PC-3 (cell line): ENCODE measurements at regions not wholly inside any gene's neighbourhood (a gene's known extent, or its start where the extent isn't known, plus 50 kb on each side); places are given as distances from the start of the nearest gene placed in this dataset.

Experiments
- ATAC-seq: fragments of 200-7000 bp; cut with Tn5 transposase; 2 replicates; pipeline ENCODE4 v1.9.1; 2020; ENCODE audit warnings: mild to moderate bottlenecking, moderate library complexity
- BruUV-seq: library from RNA; stranded (reverse); fragments of 400-500 nt; replicated peaks from 2 replicates; lab custom pipeline; 2021; lab: Mats Ljungman, UMichigan
- CTCF ChIA-PET: fragments of 300-600 bp; sonication (Branson Sonifier 250); formaldehyde crosslinking; loops from one replicate; lab custom pipeline; 2022; ENCODE audit warnings: antibody characterized with exemption; lab: Charles Lee
- POLR2A ChIA-PET: fragments of 300-600 bp; sonication (Branson Sonifier 250); formaldehyde crosslinking; loops from one replicate; lab custom pipeline; 2022; ENCODE audit warnings: antibody characterized with exemption; ENCODE audit not compliant: unreplicated experiment; lab: Charles Lee
- DNase-seq: peaks from one replicate; pipeline ENCODE4 v3.0.0-alpha.2; 2015
- H2AFZ ChIP-seq: fragments of 300-600 bp; sonication (generic); 2 replicates; pipeline ENCODE4 v1.6.0; 2016; ENCODE audit warnings: antibody characterized with exemption, low read length
- H3F3A ChIP-seq: fragments of 300-600 bp; sonication (generic); one replicate; pipeline ENCODE4 v1.6.0; 2017; ENCODE audit warnings: antibody characterized with exemption, low read length, control low read depth, mild to moderate bottlenecking; ENCODE audit not compliant: unreplicated experiment
- H3K27ac ChIP-seq: fragments of 300-600 bp; sonication (generic); 2 replicates; pipeline ENCODE4 v1.5.1; 2016; ENCODE audit warnings: mild to moderate bottlenecking, low read length
- H3K27me3 ChIP-seq: fragments of 300-600 bp; sonication (generic); 2 replicates; pipeline ENCODE4 v1.6.1; 2016; ENCODE audit warnings: low read length, mixed read lengths
- H3K36me3 ChIP-seq: fragments of 300-600 bp; sonication (generic); 2 replicates; pipeline ENCODE4 v1.6.1; 2016; ENCODE audit warnings: low read depth, mixed run types, low read length, mixed read lengths
- H3K4me1 ChIP-seq: fragments of 300-600 bp; sonication (generic); 2 replicates; pipeline ENCODE4 v1.5.1; 2016; ENCODE audit warnings: low read length; ENCODE audit not compliant: insufficient read depth
- H3K4me2 ChIP-seq: fragments of 300-600 bp; sonication (generic); 2 replicates; pipeline ENCODE4 v1.6.0; 2016; ENCODE audit warnings: low read length
- H3K4me3 ChIP-seq: fragments of 300-600 bp; sonication (generic); 2 replicates; pipeline ENCODE4 v1.5.1; 2016; ENCODE audit warnings: mild to moderate bottlenecking, low read length, mixed read lengths
- H3K79me2 ChIP-seq: fragments of 300-600 bp; sonication (generic); 2 replicates; pipeline ENCODE4 v1.6.1; 2017; ENCODE audit warnings: low read length, mixed read lengths
- H3K9ac ChIP-seq: fragments of 300-600 bp; sonication (generic); 2 replicates; pipeline ENCODE4 v1.6.0; 2016; ENCODE audit warnings: mild to moderate bottlenecking, low read length
- H3K9me2 ChIP-seq: fragments of 300-600 bp; sonication (generic); replicated peaks from 2 replicates; pipeline ENCODE4 v1.6.1; 2016; ENCODE audit warnings: mixed run types, low read length, mixed read lengths
- H3K9me3 ChIP-seq: fragments of 300-600 bp; sonication (generic); 2 replicates; pipeline ENCODE4 v1.6.1; 2016; ENCODE audit warnings: low read length, mixed read lengths
- H4K20me1 ChIP-seq: fragments of 300-600 bp; sonication (generic); 2 replicates; pipeline ENCODE4 v1.6.1; 2016; ENCODE audit warnings: low read length, mixed read lengths
- EZH2 ChIP-seq: fragments of 300-600 bp; sonication (generic); IDR thresholded peaks from one replicate; pipeline ENCODE4 v1.6.1; 2017; ENCODE audit warnings: antibody characterized with exemption, mild to moderate bottlenecking, low read length; ENCODE audit not compliant: unreplicated experiment
- EZH2phosphoT487 ChIP-seq: fragments of 300-600 bp; sonication (generic); IDR thresholded peaks from 2 replicates; pipeline ENCODE4 v1.6.1; 2018; ENCODE audit warnings: mild to moderate bottlenecking, antibody characterized with exemption, low read length, borderline replicate concordance
- intact Hi-C: fragments of 100-400 bp; cut with micrococcal nuclease; formaldehyde crosslinking; loops from 2 replicates; pipeline ENCODE4 v1.9.0; 2023
- TF ChIP-seq, protein P1 (sequence below): fragments of 300-600 bp; sonication (generic); conservative IDR thresholded peaks from 2 replicates; pipeline ENCODE4 v1.5.1; 2017; ENCODE audit warnings: antibody characterized with exemption, low read depth, mild to moderate bottlenecking, low read length

DNA sequence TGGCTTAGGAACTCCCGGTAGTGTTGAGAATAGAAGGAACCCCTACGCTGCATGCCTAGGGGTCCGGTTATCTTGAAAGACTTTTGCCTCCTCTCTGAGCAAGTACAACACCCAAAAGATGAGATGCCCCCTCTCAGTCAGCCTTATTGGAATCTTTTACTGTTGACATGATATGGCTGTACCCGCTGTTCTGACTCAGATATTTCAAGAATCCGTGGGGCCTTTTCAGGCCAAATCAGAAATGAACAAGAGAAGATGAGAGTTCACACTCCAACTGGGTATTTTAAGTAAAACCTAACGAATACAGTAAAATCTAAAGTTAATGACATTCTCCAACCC, 164.2 kb downstream of the PPIAL4G start:
- intact Hi-C loops = no loop called here
- BruUV-seq = no TSS peak
- ChIA-PET CTCF (no interaction called here), POLR2A (no interaction called here)
- Histone ChIP-seq H2AFZ (no peak overlapping the region), H3F3A (no peaks in the 10 kb centered on the region), H3K79me2 (no peaks in the 10 kb centered on the region), H3K9me2 (no peaks in the 10 kb centered on the region), H3K4me3 (no peak overlapping the region), H3K4me2 (no peak overlapping the region), H3K9me3 (no peaks in the 10 kb centered on the region), H3K9ac (no peak overlapping the region), H4K20me1 (no peaks in the 10 kb centered on the region), H3K27ac (no peak overlapping the region), H3K27me3 (no peaks in the 10 kb centered on the region), H3K4me1 (no peaks in the 10 kb centered on the region), H3K36me3 (no peaks in the 10 kb centered on the region)
- TF ChIP-seq EZH2 (no peak), EZH2phosphoT487 (no peak)
- TF ChIP-seq, protein P1, sequence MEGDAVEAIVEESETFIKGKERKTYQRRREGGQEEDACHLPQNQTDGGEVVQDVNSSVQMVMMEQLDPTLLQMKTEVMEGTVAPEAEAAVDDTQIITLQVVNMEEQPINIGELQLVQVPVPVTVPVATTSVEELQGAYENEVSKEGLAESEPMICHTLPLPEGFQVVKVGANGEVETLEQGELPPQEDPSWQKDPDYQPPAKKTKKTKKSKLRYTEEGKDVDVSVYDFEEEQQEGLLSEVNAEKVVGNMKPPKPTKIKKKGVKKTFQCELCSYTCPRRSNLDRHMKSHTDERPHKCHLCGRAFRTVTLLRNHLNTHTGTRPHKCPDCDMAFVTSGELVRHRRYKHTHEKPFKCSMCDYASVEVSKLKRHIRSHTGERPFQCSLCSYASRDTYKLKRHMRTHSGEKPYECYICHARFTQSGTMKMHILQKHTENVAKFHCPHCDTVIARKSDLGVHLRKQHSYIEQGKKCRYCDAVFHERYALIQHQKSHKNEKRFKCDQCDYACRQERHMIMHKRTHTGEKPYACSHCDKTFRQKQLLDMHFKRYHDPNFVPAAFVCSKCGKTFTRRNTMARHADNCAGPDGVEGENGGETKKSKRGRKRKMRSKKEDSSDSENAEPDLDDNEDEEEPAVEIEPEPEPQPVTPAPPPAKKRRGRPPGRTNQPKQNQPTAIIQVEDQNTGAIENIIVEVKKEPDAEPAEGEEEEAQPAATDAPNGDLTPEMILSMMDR = no peak
- DNase-seq (no peak), ATAC-seq (no peak)

DNA sequence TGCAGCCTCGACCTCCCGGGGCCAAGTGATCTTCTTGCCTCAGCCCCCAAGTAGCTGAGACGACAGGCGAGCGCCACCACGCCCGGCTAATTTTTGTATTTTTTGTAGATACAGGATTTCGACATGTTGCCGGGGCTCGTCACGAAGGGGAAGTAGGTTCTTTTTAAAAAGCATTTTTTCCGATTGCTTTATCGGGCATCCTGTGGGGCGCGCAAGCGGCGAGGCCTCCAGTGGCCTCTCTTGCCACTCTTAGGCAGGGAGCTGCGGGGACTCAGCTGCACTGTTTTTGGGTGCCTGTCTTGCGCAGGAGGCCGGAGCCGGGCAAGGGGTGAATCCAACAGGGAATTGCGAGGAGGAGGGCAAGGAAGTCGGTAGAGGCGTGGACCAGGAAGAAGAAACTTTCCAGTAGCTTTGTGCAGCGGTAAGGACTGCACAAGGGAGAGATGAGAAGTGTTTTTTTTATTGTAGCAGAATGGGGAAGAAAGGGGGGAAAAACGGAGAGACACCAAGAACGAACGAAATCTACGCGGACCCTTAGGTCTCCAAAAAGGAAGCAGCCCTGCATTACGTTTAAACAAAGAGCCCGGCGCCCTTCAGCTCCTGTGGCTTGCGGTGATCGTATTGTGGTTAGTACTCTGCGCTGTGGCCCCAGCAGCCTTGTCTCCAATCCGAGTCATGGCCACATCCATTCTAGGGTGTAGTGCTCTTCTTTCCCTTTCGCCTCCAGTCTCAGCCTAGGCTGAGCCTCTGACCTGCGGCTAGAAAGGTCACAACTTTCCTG, 164.8 kb downstream of the PPIAL4G start:
- Histone ChIP-seq H3K79me2 (no peaks in the 10 kb centered on the region), H4K20me1 (no peaks in the 10 kb centered on the region), H3K27me3 (no peaks in the 10 kb centered on the region), H2AFZ (no peak overlapping the region), H3K9ac (no peak overlapping the region), H3K4me3 (no peak overlapping the region), H3K27ac (no peak overlapping the region), H3K4me1 (no peaks in the 10 kb centered on the region), H3K36me3 (no peaks in the 10 kb centered on the region), H3F3A (no peaks in the 10 kb centered on the region), H3K9me3 (no peaks in the 10 kb centered on the region), H3K4me2 (no peak overlapping the region), H3K9me2 (no peaks in the 10 kb centered on the region)
- DNase-seq (no peak), ATAC-seq (no peak)
- ChIA-PET POLR2A (no interaction called here), CTCF (no interaction called here)
- intact Hi-C loops = no loop called here
- BruUV-seq = no TSS peak
- TF ChIP-seq EZH2phosphoT487 (no peak), EZH2 (no peak)
- TF ChIP-seq, protein P1 = no peak

DNA sequence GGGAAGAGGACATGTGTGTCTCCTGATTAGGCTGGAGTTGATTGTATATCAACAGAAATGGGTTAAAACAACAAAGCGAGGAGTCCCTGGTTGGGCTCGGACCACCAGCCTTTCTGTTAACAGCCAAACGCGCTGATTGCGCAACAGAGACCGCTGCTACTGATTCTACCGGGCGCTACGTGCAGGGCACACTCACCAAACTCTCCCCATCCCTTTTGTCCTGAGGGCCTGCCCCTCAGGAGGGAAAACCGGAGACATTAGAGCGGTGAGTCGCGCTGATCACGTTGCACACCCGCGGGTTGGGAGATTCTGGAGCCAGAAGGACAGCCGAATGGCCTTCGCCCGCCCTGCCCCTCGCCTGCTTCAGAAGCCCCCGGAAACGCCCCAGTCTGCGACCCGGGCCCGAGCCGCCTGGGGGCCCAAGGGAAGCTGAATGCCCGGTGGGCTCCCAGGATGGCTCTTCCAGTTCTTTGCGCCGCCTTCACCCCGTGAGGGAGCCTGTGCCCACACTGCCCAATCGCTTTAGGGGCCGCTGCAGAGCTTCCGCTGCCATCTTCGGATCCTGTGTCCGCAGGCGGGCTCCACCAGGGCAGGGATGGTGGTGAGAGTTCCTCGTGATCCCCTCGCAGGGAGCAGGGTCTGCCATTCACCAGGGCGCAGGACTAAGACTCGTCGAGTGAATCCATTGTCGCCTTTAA, 165.4 kb upstream of the NBPF11 start:
- CTCF ChIA-PET = no interaction called here
- no peak overlapping the region for H3K9ac ChIP-seq

More for the DNA sequence above, 165.4 kb upstream of the NBPF11 start:
- Histone ChIP-seq H3K36me3 (no peaks in the 10 kb centered on the region), H3K79me2 (no peaks in the 10 kb centered on the region), H3K9me3 (no peaks in the 10 kb centered on the region), H3K4me1 (no peaks in the 10 kb centered on the region), H3K27ac (no peak overlapping the region), H2AFZ (no peak overlapping the region), H3K27me3 (no peaks in the 10 kb centered on the region), H4K20me1 (no peaks in the 10 kb centered on the region), H3K4me2 (no peak overlapping the region), H3F3A (no peaks in the 10 kb centered on the region), H3K4me3 (no peak overlapping the region), H3K9me2 (no peaks in the 10 kb centered on the region)
- TF ChIP-seq EZH2phosphoT487 (no peak), EZH2 (no peak)
- TF ChIP-seq, protein P1 = no peak
- no peak for ATAC-seq
- POLR2A ChIA-PET = no interaction called here
- no TSS peak for BruUV-seq
- intact Hi-C loops = no loop called here
- no peak for DNase-seq
